ENCODE measurements at regions not wholly inside any gene's neighbourhood (a gene's known extent, or its start where the extent isn't known, plus 50 kb on each side); places are given as distances from the start of the nearest gene placed in this dataset.
"Not testable (repeated sequence)": the region's sequence is repeated elsewhere in the genome, so short reads cannot be mapped to it uniquely, and the experiment has no call there.

DNA sequence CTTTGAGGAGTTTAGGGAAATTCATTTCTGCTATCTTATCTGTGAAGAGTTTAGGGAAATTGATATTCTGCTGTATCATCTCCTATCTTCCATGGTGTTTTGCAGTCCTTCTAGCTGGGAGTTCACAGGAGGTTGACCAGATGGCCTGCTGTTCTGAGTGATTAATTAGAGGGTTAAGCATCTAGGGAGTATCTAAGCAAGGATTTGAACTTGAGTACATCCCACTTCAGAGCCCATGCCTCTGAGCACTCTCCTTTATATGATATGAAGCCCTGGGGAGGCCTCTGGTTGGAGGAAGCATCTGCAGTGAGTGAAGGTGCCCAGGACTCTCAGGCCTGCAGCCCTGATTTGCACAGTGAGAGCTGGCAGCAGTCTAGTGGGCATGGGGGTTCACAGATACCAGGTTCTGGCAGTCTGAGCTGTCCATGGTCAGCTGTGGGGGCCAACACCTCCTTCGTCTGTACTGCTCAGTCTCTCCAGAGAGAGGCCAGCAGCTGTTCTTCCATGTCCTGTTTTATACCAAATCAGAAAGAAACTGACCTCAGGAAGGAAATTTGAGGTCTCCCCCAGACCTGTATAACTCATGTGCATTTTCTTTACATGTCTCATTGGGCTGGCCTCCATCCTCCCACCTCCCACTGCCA is 156.9 kb downstream of the PLCE1 start:
- Histone ChIP-seq H3K27me3 (replicated peaks; ENCODE audit: control insufficient read depth, insufficient read depth, low read length) (no peaks in the 10 kb centered on the region), H3K4me3 (ENCODE audit: low read length) (no peak overlapping the region), H3K4me1 (ENCODE audit: control insufficient read depth, insufficient read depth, low read length) (peaks cover 2% of the 10 kb centered on the region), H3K9me3 (ENCODE audit: control insufficient read depth, low read length) (no peaks in the 10 kb centered on the region), H3K9ac (ENCODE audit: low read length) (no peak overlapping the region), H3K36me3 (ENCODE audit: control insufficient read depth, insufficient read depth, low read length, severe bottlenecking) (no peaks in the 10 kb centered on the region)
- DNase-seq (ENCODE audit: low read depth): no peak

DNA sequence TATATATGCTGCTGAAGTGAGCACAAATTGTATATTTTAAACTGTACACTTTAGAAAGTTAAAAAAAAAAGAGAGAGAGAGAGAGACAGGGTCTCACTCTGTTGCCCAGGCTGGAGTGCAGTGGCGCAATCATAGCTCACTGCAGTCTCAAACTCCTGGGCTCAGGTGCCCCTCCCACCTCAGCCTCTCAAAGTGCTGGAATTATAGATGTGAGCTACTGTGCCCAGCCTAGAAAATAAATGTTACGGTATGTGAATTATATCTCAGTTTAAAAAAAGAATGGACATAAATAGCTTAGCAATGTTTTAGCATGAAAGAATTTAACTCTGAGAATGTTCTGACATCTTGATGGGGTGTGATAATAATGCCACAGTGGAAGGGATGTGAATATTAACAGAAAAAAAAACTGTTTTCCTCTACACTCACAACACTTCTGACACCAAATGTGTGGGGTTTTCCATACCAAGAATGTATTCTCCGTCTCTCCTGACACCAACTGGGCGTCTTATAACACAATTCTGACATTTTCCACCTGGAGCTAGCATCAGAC is 162.1 kb downstream of the PLCE1 start:
- DNase-seq (ENCODE audit: low read depth): no peak
- Histone ChIP-seq H3K4me1 (ENCODE audit: control insufficient read depth, insufficient read depth, low read length) (no peaks in the 10 kb centered on the region), H3K9me3 (ENCODE audit: control insufficient read depth, low read length) (no peaks in the 10 kb centered on the region), H3K4me3 (ENCODE audit: low read length) (no peak overlapping the region), H3K9ac (ENCODE audit: low read length) (no peak overlapping the region), H3K36me3 (ENCODE audit: control insufficient read depth, insufficient read depth, low read length, severe bottlenecking) (no peaks in the 10 kb centered on the region), H3K27me3 (replicated peaks; ENCODE audit: control insufficient read depth, insufficient read depth, low read length) (no peaks in the 10 kb centered on the region)

DNA sequence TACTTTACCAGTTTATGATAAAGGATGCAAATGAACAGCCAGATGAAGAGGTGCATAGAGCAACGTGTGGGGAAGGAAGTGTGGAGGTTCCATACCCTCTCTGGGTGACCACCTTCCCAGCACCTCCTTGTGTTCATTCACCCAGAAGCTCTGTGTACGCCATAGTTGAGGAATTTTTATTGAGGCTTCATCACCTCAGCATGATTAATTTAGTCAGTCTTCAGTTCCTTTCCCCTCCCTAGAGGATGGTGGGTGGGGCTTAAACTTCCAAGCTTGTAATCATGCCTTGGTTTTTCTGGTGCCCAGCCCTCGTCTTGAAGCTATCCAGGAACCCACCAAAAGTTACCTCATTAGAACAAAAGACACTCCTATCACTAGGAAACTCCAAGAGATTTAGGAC is 162.7 kb downstream of the PLCE1 start:
- Histone ChIP-seq H3K27me3 (replicated peaks; ENCODE audit: control insufficient read depth, insufficient read depth, low read length) (no peaks in the 10 kb centered on the region), H3K4me1 (ENCODE audit: control insufficient read depth, insufficient read depth, low read length) (no peaks in the 10 kb centered on the region), H3K9me3 (ENCODE audit: control insufficient read depth, low read length) (no peaks in the 10 kb centered on the region), H3K9ac (ENCODE audit: low read length) (no peak overlapping the region), H3K36me3 (ENCODE audit: control insufficient read depth, insufficient read depth, low read length, severe bottlenecking) (no peaks in the 10 kb centered on the region), H3K4me3 (ENCODE audit: low read length) (no peak overlapping the region)
- DNase-seq (ENCODE audit: low read depth): no peak

DNA sequence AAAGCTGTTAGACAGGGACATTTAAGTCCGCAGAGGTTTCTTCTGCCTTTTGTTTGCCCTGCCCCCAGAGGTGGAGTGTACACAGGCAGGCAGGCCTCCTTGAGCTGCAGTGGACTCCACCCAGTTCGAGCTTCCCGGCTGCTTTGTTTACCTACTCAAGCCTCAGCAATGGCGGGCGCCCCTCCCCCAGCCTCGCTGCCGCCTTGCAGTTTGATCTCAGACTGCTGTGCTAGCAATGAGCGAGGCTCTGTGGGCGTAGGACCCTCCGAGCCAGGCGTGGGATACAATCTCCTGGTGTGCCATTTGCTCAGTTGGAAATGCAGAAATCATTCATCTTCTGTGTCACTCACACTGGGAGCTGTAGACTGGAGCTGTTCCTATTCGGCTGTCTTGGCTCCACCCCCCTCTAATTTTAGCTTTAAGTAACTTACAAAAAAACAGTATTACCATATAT is 171.5 kb downstream of the PLCE1 start:
- not testable (repeated sequence) for H3K27me3 ChIP-seq (replicated peaks; ENCODE audit: control insufficient read depth, insufficient read depth, low read length); H3K9me3 ChIP-seq (ENCODE audit: control insufficient read depth, low read length); DNase-seq (ENCODE audit: low read depth); H3K4me3 ChIP-seq (ENCODE audit: low read length); H3K4me1 ChIP-seq (ENCODE audit: control insufficient read depth, insufficient read depth, low read length); H3K9ac ChIP-seq (ENCODE audit: low read length); H3K36me3 ChIP-seq (ENCODE audit: control insufficient read depth, insufficient read depth, low read length, severe bottlenecking)

DNA sequence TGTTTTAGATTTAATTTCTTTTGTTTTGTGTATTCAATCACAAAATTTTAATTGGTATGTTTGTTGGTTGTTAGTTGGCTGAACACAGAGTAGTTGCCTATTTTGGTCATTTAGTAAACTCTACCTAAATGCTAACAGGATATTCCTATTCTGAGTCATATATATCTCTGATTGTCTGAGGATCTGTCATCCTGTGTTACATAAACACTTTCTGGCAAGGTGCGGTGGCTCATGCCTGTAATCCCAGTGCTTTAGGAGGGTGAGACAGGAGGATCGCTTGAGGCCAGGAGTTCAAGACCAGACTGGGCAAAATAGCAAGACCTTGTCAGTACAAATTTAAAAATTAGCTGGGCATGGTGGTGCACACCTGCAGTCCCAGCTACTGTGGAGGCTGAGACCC is 178.6 kb downstream of the PLCE1 start:
- H3K9me3 ChIP-seq (ENCODE audit: control insufficient read depth, low read length): no peaks in the 10 kb centered on the region
- no peaks in the 10 kb centered on the region for H3K27me3 ChIP-seq (replicated peaks; ENCODE audit: control insufficient read depth, insufficient read depth, low read length)
- H3K36me3 ChIP-seq (ENCODE audit: control insufficient read depth, insufficient read depth, low read length, severe bottlenecking): peaks cover 8% of the 10 kb centered on the region
- H3K4me3 ChIP-seq (ENCODE audit: low read length): no peak overlapping the region
- no peak overlapping the region for H3K9ac ChIP-seq (ENCODE audit: low read length)
- H3K4me1 ChIP-seq (ENCODE audit: control insufficient read depth, insufficient read depth, low read length): peaks cover 11% of the 10 kb centered on the region
- DNase-seq (ENCODE audit: low read depth): no peak

DNA sequence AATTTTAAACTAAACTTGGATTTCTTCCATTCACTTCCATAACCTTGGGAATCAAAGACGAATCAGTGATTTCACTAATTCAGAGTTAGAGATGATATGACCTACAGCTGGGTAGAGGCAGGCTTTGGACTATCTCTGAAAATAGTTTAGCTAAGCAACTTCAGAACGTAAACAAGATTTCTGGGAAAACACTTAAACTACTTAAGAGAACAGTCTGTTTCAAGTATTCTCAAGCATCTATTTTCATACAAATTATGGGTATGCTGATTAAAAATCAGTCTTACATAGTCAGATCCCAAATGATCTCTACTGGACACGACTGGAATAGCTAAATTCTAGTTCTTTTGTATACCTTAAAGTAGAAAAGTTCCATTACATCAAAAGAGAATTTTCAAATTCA is 179.9 kb downstream of the PLCE1 start:
- Histone ChIP-seq H3K9ac (ENCODE audit: low read length) (no peak overlapping the region), H3K4me1 (ENCODE audit: control insufficient read depth, insufficient read depth, low read length) (peaks cover 11% of the 10 kb centered on the region), H3K27me3 (replicated peaks; ENCODE audit: control insufficient read depth, insufficient read depth, low read length) (no peaks in the 10 kb centered on the region), H3K9me3 (ENCODE audit: control insufficient read depth, low read length) (no peaks in the 10 kb centered on the region), H3K4me3 (ENCODE audit: low read length) (no peak overlapping the region), H3K36me3 (ENCODE audit: control insufficient read depth, insufficient read depth, low read length, severe bottlenecking) (peaks cover 8% of the 10 kb centered on the region)
- no peak for DNase-seq (ENCODE audit: low read depth)

DNA sequence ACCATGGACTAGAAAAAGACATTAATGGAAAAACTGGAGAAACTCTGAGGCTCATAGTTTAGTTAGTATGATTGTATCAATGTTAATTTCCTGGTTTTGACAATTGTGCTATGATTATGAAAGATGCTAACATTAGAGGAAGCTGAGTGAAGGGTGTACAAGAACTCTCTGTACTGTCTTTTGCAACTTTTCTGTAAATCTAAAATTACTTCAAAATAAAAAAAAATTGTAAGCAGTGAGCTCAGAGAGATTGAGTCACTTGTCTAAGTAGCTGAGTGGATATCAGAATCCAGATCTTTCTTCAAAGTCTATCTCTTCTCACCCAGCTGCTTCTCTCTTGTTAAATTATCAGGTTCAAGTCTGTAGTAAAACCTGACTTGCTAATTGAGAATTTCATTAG is 181.1 kb downstream of the PLCE1 start:
- H3K27me3 ChIP-seq (replicated peaks; ENCODE audit: control insufficient read depth, insufficient read depth, low read length): no peaks in the 10 kb centered on the region
- H3K36me3 ChIP-seq (ENCODE audit: control insufficient read depth, insufficient read depth, low read length, severe bottlenecking): peaks cover 8% of the 10 kb centered on the region
- DNase-seq (ENCODE audit: low read depth): peak; percentile 58

DNA sequence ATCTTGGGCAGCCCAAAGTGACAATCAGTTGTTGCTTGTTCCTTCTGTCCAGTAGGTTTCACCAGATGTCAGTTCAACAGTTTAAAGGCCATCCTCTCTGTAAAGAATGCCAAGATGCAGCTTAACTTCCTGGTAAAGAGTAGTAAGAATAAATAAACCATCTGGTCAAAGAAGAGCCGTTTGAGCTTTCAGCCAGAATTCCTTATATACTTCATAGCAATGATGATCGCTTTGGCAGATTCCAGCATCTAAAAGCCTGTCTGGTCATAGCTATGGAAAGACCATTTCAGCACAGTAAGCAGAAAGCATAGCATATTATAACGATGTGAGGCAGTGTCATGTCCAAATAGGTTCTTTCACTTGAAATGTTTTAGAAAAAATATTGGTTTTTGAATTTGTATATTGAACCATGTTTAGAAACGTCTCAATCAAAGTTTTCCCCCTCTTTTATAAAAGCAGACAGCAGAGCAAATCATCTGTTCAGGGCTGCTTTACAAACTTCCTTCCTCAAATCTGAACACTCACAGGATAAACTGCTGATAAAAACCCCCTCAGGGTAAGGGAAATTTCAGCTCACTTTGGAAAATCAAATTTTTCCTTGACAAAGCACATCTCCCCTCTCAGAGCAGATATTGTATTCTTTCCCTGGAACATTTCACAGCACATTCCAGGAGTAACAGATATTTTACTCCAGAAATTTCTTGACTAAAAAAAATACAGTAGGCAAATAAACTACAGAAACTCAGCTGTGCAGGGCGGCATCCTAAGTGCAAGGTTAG is 184.1 kb downstream of the NOC3L start:
- H3K4me1 ChIP-seq (ENCODE audit: control insufficient read depth, insufficient read depth, low read length): peaks cover 18% of the 10 kb centered on the region
- DNase-seq (ENCODE audit: low read depth): peak; percentile 33
- H3K36me3 ChIP-seq (ENCODE audit: control insufficient read depth, insufficient read depth, low read length, severe bottlenecking): no peaks in the 10 kb centered on the region
- no peak overlapping the region for H3K4me3 ChIP-seq (ENCODE audit: low read length)
- H3K27me3 ChIP-seq (replicated peaks; ENCODE audit: control insufficient read depth, insufficient read depth, low read length): no peaks in the 10 kb centered on the region
- H3K9ac ChIP-seq (ENCODE audit: low read length): no peak overlapping the region
- no peaks in the 10 kb centered on the region for H3K9me3 ChIP-seq (ENCODE audit: control insufficient read depth, low read length)

More for the DNA sequence above, 181.1 kb downstream of the PLCE1 start:
- H3K9ac ChIP-seq (ENCODE audit: low read length): no peak overlapping the region
- H3K9me3 ChIP-seq (ENCODE audit: control insufficient read depth, low read length): no peaks in the 10 kb centered on the region
- peaks cover 11% of the 10 kb centered on the region for H3K4me1 ChIP-seq (ENCODE audit: control insufficient read depth, insufficient read depth, low read length)
- H3K4me3 ChIP-seq (ENCODE audit: low read length): no peak overlapping the region

DNA sequence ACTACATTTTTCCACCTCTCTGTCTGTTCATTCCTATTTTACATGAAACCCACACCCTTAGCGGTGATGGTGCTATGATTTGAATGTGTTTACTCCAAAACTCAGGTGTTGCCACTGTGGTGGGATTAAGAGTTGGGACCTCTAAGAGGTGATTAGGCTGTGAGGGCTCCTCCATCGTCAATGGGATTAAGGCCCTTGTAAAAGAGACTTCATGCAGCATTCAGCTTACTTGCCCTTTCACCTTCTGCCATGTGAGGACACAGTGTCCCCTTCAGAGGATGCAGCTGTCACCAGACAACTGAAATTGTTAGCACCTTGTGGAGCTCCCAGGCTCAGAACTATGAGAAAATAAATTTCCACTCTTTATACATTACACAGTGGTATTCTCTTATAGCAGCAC is 182.2 kb downstream of the NOC3L start:
- H3K4me1 ChIP-seq (ENCODE audit: control insufficient read depth, insufficient read depth, low read length): peaks cover 7% of the 10 kb centered on the region
- no peaks in the 10 kb centered on the region for H3K36me3 ChIP-seq (ENCODE audit: control insufficient read depth, insufficient read depth, low read length, severe bottlenecking)
- no peak overlapping the region for H3K4me3 ChIP-seq (ENCODE audit: low read length)
- no peaks in the 10 kb centered on the region for H3K27me3 ChIP-seq (replicated peaks; ENCODE audit: control insufficient read depth, insufficient read depth, low read length)
- no peak overlapping the region for H3K9ac ChIP-seq (ENCODE audit: low read length)
- DNase-seq (ENCODE audit: low read depth): no peak
- no peaks in the 10 kb centered on the region for H3K9me3 ChIP-seq (ENCODE audit: control insufficient read depth, low read length)

DNA sequence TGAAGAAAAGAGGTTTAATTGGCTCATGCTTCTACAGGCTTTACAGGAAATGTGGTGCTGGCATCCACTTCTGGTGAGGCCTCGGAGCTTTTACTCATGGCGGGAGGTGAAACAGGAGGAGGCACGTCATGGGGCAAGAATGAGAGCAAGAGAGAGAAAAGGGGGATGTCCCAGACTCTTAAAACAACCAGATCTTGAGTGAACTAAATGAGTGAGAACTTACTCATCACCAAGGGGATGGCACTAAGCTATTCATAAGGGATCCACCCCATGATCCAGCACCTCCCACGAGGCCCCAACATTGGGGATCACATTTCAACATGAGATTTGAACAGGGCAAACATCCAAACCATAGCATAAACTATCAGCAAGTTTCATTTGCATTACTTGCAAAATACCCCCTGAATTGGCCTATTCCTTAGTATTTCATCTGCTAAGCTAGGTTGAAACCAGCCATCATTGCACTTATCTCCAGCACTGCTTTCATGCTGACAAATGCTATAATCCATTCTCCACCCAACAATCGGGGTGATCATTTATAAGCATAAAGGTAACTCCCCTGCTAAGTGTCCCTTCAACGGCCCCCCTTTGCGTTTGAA is 179.0 kb downstream of the NOC3L start:
- Histone ChIP-seq H3K27me3 (replicated peaks; ENCODE audit: control insufficient read depth, insufficient read depth, low read length) (no peaks in the 10 kb centered on the region), H3K9ac (ENCODE audit: low read length) (no peak overlapping the region), H3K36me3 (ENCODE audit: control insufficient read depth, insufficient read depth, low read length, severe bottlenecking) (no peaks in the 10 kb centered on the region), H3K4me3 (ENCODE audit: low read length) (no peak overlapping the region), H3K9me3 (ENCODE audit: control insufficient read depth, low read length) (no peaks in the 10 kb centered on the region), H3K4me1 (ENCODE audit: control insufficient read depth, insufficient read depth, low read length) (peaks cover 7% of the 10 kb centered on the region)
- DNase-seq (ENCODE audit: low read depth): peak; percentile 86

DNA sequence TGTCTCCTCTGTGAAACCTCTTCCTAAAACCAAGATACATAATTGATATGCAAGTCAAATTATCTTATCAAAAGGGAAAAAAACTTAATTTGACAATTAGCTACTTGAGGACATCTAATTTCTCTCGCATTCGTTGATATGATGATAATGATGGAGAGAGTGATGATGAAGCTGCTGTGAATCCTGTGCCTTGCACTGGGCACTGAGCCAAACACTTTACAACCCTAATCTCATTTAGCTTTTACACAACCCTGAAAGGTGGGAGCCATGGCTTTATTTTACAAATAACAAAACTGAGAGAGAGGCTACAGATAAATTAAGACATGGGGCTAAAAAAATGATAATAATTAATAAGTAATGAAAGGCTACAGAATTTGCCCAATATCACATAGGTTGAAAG is 176.0 kb downstream of the NOC3L start:
- no peak for DNase-seq (ENCODE audit: low read depth)
- no peaks in the 10 kb centered on the region for H3K36me3 ChIP-seq (ENCODE audit: control insufficient read depth, insufficient read depth, low read length, severe bottlenecking)

More for the DNA sequence above, 176.0 kb downstream of the NOC3L start:
- H3K9ac ChIP-seq (ENCODE audit: low read length): no peak overlapping the region
- peaks cover 7% of the 10 kb centered on the region for H3K4me1 ChIP-seq (ENCODE audit: control insufficient read depth, insufficient read depth, low read length)
- H3K9me3 ChIP-seq (ENCODE audit: control insufficient read depth, low read length): no peaks in the 10 kb centered on the region
- H3K27me3 ChIP-seq (replicated peaks; ENCODE audit: control insufficient read depth, insufficient read depth, low read length): no peaks in the 10 kb centered on the region
- H3K4me3 ChIP-seq (ENCODE audit: low read length): no peak overlapping the region

Measured in adipocyte (in vitro differentiated cells).